NB4 (cell line): ENCODE measurements at regions not wholly inside any gene's neighbourhood (a gene's known extent, or its start where the extent isn't known, plus 50 kb on each side); places are given as distances from the start of the nearest gene placed in this dataset.

Experiments used
- CTCF ChIP-seq: IDR thresholded peaks from one replicate; pipeline ENCODE4 v1.5.1; 2012; ENCODE audit warnings: low read depth, low read length
- POLR2A ChIP-seq: IDR thresholded peaks from 2 replicates; pipeline ENCODE4 v1.6.1; 2011; ENCODE audit warnings: mild to moderate bottlenecking; ENCODE audit not compliant: insufficient read length; ENCODE audit errors: extremely low read depth

- TF ChIP-seq POLR2A (no peak), CTCF (no peak)
Observed at GRCh38 chr6:11373208-11373607, 140.7 kb upstream of the NEDD9 start.
